K562 (cell line): ENCODE measurements at regions not wholly inside any gene's neighbourhood (a gene's known extent, or its start where the extent isn't known, plus 50 kb on each side); places are given as distances from the start of the nearest gene placed in this dataset.

Source experiments
- CTCF ChIP-seq, 3 experiments: IDR thresholded peaks in 2 of 3; conservative IDR thresholded peaks in 1 of 3; 2 replicates each; pipeline ENCODE4 v1.5.1; 2011 to 2012; ENCODE audit warnings: low read length in 3 of 3, mild to moderate bottlenecking in 3 of 3, control low read depth in 2 of 3, improper control_type of control experiment in 1 of 3, inconsistent platforms in 1 of 3, low read depth in 1 of 3, mixed read lengths in 1 of 3, moderate library complexity in 1 of 3; ENCODE audit not compliant: insufficient read depth in 2 of 3
- HNRNPLL ChIP-seq: fragments of 200-400 bp; formaldehyde crosslinking; IDR thresholded peaks from 2 replicates; pipeline ENCODE4 v1.6.1; 2017; ENCODE audit warnings: low read length, low read depth, mild to moderate bottlenecking; ENCODE audit not compliant: poor library complexity, severe bottlenecking
- KDM5B ChIP-seq: fragments of 200-600 bp; sonication (generic); IDR thresholded peaks from 2 replicates; pipeline ENCODE4 v1.6.1; 2012; ENCODE audit warnings: low read depth, mild to moderate bottlenecking, moderate library complexity, low read length, control low read depth, inconsistent platforms; ENCODE audit not compliant: insufficient replicate concordance
- MAFK ChIP-seq: IDR thresholded peaks from 2 replicates; pipeline ENCODE4 v1.6.1; 2011; ENCODE audit warnings: low read length, improper control_type of control experiment
- XRCC5 ChIP-seq: fragments of 200-400 bp; formaldehyde crosslinking; IDR thresholded peaks from 2 replicates; pipeline ENCODE4 v1.6.1; 2017; ENCODE audit warnings: low read depth, mild to moderate bottlenecking, low read length
- YBX1 ChIP-seq: fragments of 450-650 bp; IDR thresholded peaks from 2 replicates; pipeline ENCODE4 v1.7.1; 2016; ENCODE audit warnings: mild to moderate bottlenecking
- ZBTB49 ChIP-seq: sonication (generic); formaldehyde crosslinking; IDR thresholded peaks from 2 replicates; pipeline ENCODE4 v1.8.0; 2022; ENCODE audit warnings: missing genetic modification reagents, mild to moderate bottlenecking, borderline replicate concordance

- TF ChIP-seq HNRNPLL, result no peak
- TF ChIP-seq MAFK, result peak; percentile 22; the same call in 1 of the 2 replicates
- no peak for TF ChIP-seq XRCC5
- no peak for TF ChIP-seq YBX1
- no peak for TF ChIP-seq ZBTB49
- no peak for TF ChIP-seq KDM5B
- peak; percentile 36 to 43 (median 38) for TF ChIP-seq CTCF (IDR thresholded peaks at IDR 0.05 in 2 of 3, conservative IDR thresholded peaks at IDR 0.05 in 1 of 3; ENCODE audit: insufficient read depth in 2 of 3, low read depth in 1 of 3, low read length in 3 of 3)
These were observed 108.1 kb downstream of the MARCO start for GRCh38 chr2:119049968-119050704.
